ENCODE measurements at regions not wholly inside any gene's neighbourhood (a gene's known extent, or its start where the extent isn't known, plus 50 kb on each side); places are given as distances from the start of the nearest gene placed in this dataset.

DNA sequence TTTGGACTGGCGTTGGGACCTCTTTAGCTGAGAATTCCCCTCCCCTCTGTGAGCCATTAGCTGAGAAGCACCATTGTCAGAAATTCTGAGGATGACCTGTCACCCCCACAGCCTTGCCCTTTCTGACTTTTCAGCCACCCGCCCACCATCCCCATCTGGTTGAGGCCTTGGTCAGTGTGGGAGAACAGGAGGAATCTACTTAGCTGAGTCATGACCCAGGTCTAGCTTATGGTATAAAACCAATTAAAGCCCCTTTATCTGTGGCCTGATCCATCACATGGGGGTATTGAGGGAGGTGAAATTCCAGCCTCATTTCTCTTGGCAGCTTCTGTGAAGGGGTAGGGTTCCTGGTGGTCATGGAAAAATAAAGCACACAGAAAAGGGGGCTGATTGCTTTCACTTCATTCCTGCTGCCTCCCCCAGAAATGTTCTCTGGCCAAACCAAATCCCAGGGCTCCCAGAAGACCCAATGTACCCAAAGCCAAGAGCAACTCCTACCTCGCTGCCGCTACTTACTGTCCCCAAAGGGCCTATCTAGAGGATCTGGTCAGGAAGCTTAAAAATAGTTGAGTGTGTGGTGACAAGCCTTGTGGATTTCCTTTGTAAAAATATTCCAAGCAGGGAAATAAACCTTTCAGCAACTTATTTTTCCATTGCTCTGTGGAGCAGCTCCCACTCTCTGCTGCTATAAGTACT is 174.8 kb upstream of the TNC start:
- in situ Hi-C loops (cut with HindIII; ENCODE audit: low pct_unique_long_range_greater_than_20kb, low sequenced_read_pairs) (no loop called here), intact Hi-C loops (cut with micrococcal nuclease; ENCODE audit: unreplicated experiment) (no loop called here)
- no peak for TF ChIP-seq CTCF (IDR thresholded peaks at IDR 0.05)
- H3K27me3 ChIP-seq (ENCODE audit: control insufficient read depth, insufficient read depth, low read length), result no peaks in the 10 kb centered on the region
- ChIA-PET CTCF (no interaction called here), POLR2A (no interaction called here)
- no peaks in the 10 kb centered on the region for H3K4me1 ChIP-seq (ENCODE audit: control insufficient read depth, insufficient read depth, low read length)
- ATAC-seq, result no peak
- H3K9me3 ChIP-seq (ENCODE audit: control insufficient read depth, insufficient read depth, low read depth, low read length), result no peaks in the 10 kb centered on the region
- H3K27ac ChIP-seq (ENCODE audit: low read length), result no peak overlapping the region
- no peaks in the 10 kb centered on the region for H3K36me3 ChIP-seq (ENCODE audit: control insufficient read depth, insufficient read depth, low read length)
- BruUV-seq (replicated peaks), result no TSS peak
- no peak for DNase-seq (ENCODE audit: low read depth, low spot score)
- no peak overlapping the region for H3K4me3 ChIP-seq (ENCODE audit: low read depth in 2 of 2, low read length in 2 of 2)

DNA sequence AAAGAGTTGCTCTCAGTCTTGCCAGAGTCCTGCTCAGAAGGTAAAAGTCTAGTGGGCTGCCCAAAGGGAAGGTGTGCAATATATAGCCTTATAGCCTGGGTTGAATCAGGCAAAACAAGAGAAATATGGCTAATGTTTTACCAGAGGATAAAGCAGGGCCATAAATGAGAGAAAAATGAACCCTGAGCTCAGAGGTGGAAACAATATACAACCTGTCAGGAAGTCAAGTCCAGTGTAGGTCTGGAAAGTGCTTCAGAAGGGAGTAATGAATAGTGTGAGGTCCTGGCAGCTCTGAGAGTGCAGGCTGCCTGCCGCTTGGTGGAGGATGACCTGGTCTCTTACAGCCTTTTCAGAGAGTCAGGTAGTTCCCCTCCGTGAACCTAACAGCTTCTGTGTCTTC is 177.8 kb upstream of the TNC start:
- DNase-seq (ENCODE audit: low read depth, low spot score), result no peak
- Histone ChIP-seq H3K27me3 (ENCODE audit: control insufficient read depth, insufficient read depth, low read length) (no peaks in the 10 kb centered on the region), H3K4me3 (ENCODE audit: low read depth in 2 of 2, low read length in 2 of 2) (no peak overlapping the region), H3K36me3 (ENCODE audit: control insufficient read depth, insufficient read depth, low read length) (no peaks in the 10 kb centered on the region), H3K4me1 (ENCODE audit: control insufficient read depth, insufficient read depth, low read length) (no peaks in the 10 kb centered on the region), H3K27ac (ENCODE audit: low read length) (no peak overlapping the region), H3K9me3 (ENCODE audit: control insufficient read depth, insufficient read depth, low read depth, low read length) (no peaks in the 10 kb centered on the region)
- CTCF ChIA-PET, result no interaction called here
- ATAC-seq, result no peak
- intact Hi-C loops (cut with micrococcal nuclease; ENCODE audit: unreplicated experiment) (no loop called here), in situ Hi-C loops (cut with HindIII; ENCODE audit: low pct_unique_long_range_greater_than_20kb, low sequenced_read_pairs) (no loop called here)
- BruUV-seq (replicated peaks), result no TSS peak
- POLR2A ChIA-PET, result interaction anchor here (0.6 kb wide), 1 partner anchor 866 kb away, joined by 3 read pairs; no protein-coding TSS in a partner anchor
- no peak for TF ChIP-seq CTCF (IDR thresholded peaks at IDR 0.05)
- no peak for TF ChIP-seq SIN3A (IDR thresholded peaks at IDR 0.05; ENCODE audit: borderline replicate concordance, insufficient read depth, low read depth, low read length)
- no peak for TF ChIP-seq POLR2AphosphoS5 (IDR thresholded peaks at IDR 0.05; ENCODE audit: low read depth, low read length)
- no peak for TF ChIP-seq REST (IDR thresholded peaks at IDR 0.05; ENCODE audit: insufficient read depth in 1 of 2, low read depth in 2 of 2, low read length in 1 of 2)
- no peak for TF ChIP-seq TCF7L2 (IDR thresholded peaks at IDR 0.05; ENCODE audit: low read depth, low read length)
